ENCODE measurements at regions not wholly inside any gene's neighbourhood (a gene's known extent, or its start where the extent isn't known, plus 50 kb on each side); places are given as distances from the start of the nearest gene placed in this dataset.
"Not testable (repeated sequence)": the region's sequence is repeated elsewhere in the genome, so short reads cannot be mapped to it uniquely, and the experiment has no call there.

DNA sequence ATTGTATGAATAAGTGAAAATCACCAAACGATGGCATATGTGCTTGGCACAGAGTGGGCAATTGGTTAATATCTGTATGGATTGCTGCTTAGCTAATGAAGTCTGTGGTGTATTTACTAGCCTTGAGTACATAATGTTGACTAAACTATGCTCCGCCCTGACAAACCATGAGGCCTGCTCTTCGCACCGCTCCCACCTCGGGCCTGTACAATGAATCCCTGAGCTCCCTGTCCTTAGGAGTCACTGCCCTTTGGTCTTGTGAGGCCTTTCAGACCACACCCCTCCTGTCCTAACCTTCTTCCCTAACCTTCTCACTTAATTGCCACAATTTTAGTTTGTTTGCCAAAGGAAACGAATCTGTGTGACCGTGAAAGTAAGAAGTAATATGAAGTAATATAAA, 193.2 kb downstream of the POTED start:
- DNase-seq = not testable (repeated sequence)
